ENCODE measurements at regions not wholly inside any gene's neighbourhood (a gene's known extent, or its start where the extent isn't known, plus 50 kb on each side); places are given as distances from the start of the nearest gene placed in this dataset.

DNA sequence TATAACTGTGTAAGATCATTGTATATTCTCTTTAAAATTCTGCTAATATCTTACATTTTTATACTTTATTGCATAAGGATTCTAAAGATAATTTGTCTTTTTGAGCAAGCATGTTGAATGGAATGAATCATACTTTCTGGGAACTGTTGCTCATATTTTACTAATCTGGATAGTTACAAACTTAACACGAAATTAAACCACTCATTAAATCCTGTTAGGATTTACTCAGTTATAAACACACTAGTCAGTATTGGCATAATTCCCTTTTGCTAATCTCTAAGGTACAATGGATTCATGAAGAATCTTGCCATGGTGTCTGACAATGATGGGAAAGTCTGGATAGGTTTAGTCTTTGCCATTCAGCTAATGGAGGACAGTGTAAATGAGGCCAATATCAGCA is 338.1 kb upstream of the SMC2 start:
- TF ChIP-seq, protein P1, sequence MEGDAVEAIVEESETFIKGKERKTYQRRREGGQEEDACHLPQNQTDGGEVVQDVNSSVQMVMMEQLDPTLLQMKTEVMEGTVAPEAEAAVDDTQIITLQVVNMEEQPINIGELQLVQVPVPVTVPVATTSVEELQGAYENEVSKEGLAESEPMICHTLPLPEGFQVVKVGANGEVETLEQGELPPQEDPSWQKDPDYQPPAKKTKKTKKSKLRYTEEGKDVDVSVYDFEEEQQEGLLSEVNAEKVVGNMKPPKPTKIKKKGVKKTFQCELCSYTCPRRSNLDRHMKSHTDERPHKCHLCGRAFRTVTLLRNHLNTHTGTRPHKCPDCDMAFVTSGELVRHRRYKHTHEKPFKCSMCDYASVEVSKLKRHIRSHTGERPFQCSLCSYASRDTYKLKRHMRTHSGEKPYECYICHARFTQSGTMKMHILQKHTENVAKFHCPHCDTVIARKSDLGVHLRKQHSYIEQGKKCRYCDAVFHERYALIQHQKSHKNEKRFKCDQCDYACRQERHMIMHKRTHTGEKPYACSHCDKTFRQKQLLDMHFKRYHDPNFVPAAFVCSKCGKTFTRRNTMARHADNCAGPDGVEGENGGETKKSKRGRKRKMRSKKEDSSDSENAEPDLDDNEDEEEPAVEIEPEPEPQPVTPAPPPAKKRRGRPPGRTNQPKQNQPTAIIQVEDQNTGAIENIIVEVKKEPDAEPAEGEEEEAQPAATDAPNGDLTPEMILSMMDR (IDR thresholded peaks at IDR 0.05; ENCODE audit: low read depth, low read length): no peak
- TF ChIP-seq EZH2phosphoT487 (IDR thresholded peaks at IDR 0.05; ENCODE audit: low read depth): no peak

All from OCI-LY3 (cell line).